ENCODE measurements at regions not wholly inside any gene's neighbourhood (a gene's known extent, or its start where the extent isn't known, plus 50 kb on each side); places are given as distances from the start of the nearest gene placed in this dataset.

GRCh38 chr7:68943786-68944185 is 654.5 kb upstream of the AUTS2 start:
- TF ChIP-seq CTCF (conservative IDR thresholded peaks at IDR 0.05; ENCODE audit: low read length): no peak
- no peak for TF ChIP-seq EZH2phosphoT487 (IDR thresholded peaks at IDR 0.05; ENCODE audit: borderline replicate concordance)
